ENCODE measurements at regions not wholly inside any gene's neighbourhood (a gene's known extent, or its start where the extent isn't known, plus 50 kb on each side); places are given as distances from the start of the nearest gene placed in this dataset.

- DNase-seq (ENCODE audit: low read depth, low spot score) (no peak), ATAC-seq (no peak), FAIRE-seq (no peak)
- ChIA-PET SMC1A (ENCODE audit: uncharacterized antibody, unreplicated experiment) (interaction anchor here (0.8 kb wide), 1 partner anchor 9 kb away, joined by 3 read pairs; no protein-coding TSS in a partner anchor), CTCF (interaction anchor here (0.8 kb wide), 1 partner anchor 185 kb away, joined by 3 read pairs; no protein-coding TSS in a partner anchor), POLR2A (no interaction called here), RAD21 (ENCODE audit: unreplicated experiment) (no interaction called here)
- BruUV-seq (replicated peaks): no TSS peak
- Histone ChIP-seq H3K27ac (ENCODE audit: control insufficient read depth, insufficient read depth) (no peak overlapping the region), H4K20me1 (ENCODE audit: control insufficient read depth, insufficient read depth) (no peaks in the 10 kb centered on the region), H3K4me3 (no peak overlapping the region), H3K4me2 (ENCODE audit: control insufficient read depth, insufficient read depth) (no peak overlapping the region), H3K27me3 (replicated peaks in 1 of 2; ENCODE audit: control insufficient read depth in 2 of 2, insufficient read depth in 2 of 2, low read length in 1 of 2) (no peaks in the 10 kb centered on the region), H3K9ac (ENCODE audit: control insufficient read depth, insufficient read depth, low read length) (no peak overlapping the region), H3K4me1 (ENCODE audit: control insufficient read depth, insufficient read depth, low read length) (no peaks in the 10 kb centered on the region), H3K79me2 (ENCODE audit: control insufficient read depth, insufficient read depth, low read length) (no peaks in the 10 kb centered on the region), H3K36me3 (ENCODE audit: control insufficient read depth in 2 of 2, insufficient read depth in 2 of 2, low read length in 1 of 2) (no peaks in the 10 kb centered on the region), H2AFZ (ENCODE audit: control insufficient read depth, low read depth, low read length) (no peak overlapping the region), H3K9me3 (replicated peaks; ENCODE audit: control insufficient read depth, insufficient read depth, low read length) (no peaks in the 10 kb centered on the region)
- TF ChIP-seq NFYA (IDR thresholded peaks at IDR 0.05; ENCODE audit: borderline replicate concordance, low read depth, low read length): no peak
- TF ChIP-seq KLF5 (IDR thresholded peaks at IDR 0.05; ENCODE audit: partially characterized antibody): no peak
- no peak for TF ChIP-seq SUZ12 (IDR thresholded peaks at IDR 0.05; ENCODE audit: unreplicated experiment)
- no peak for TF ChIP-seq RCOR1 (conservative IDR thresholded peaks at IDR 0.05; ENCODE audit: low read depth, low read length)
- no peak for TF ChIP-seq NKRF (conservative IDR thresholded peaks at IDR 0.05)
- TF ChIP-seq ZBTB33 (IDR thresholded peaks at IDR 0.05): no peak
- TF ChIP-seq, protein P1, sequence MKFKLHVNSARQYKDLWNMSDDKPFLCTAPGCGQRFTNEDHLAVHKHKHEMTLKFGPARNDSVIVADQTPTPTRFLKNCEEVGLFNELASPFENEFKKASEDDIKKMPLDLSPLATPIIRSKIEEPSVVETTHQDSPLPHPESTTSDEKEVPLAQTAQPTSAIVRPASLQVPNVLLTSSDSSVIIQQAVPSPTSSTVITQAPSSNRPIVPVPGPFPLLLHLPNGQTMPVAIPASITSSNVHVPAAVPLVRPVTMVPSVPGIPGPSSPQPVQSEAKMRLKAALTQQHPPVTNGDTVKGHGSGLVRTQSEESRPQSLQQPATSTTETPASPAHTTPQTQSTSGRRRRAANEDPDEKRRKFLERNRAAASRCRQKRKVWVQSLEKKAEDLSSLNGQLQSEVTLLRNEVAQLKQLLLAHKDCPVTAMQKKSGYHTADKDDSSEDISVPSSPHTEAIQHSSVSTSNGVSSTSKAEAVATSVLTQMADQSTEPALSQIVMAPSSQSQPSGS (IDR thresholded peaks at IDR 0.05; ENCODE audit: low read length): no peak
- intact Hi-C loops (cut with micrococcal nuclease; ENCODE audit: unreplicated experiment) (no loop called here), in situ Hi-C loops (cut with MboI) (no loop called here)
- WGBS (ENCODE audit: insufficient coverage, insufficient replicate concordance, low lambda C conversion rate, missing lambda C conversion rate): 54% methylated on average over 2 of the region's 2 CpGs
These were observed 234.8 kb upstream of the ISL1 start for GRCh38 chr5:51148437-51148836.

Data from GM12878 (cell line).